ENCODE measurements at regions not wholly inside any gene's neighbourhood (a gene's known extent, or its start where the extent isn't known, plus 50 kb on each side); places are given as distances from the start of the nearest gene placed in this dataset.

GRCh38 chr1:56240400-56240799, 339.0 kb downstream of the PLPP3 start:
- Histone ChIP-seq H3K9me3 (replicated peaks in 1 of 2; ENCODE audit: control insufficient read depth in 1 of 2, insufficient read depth in 1 of 2, low read length in 2 of 2) (peaks cover 0 to 3% of the 10 kb centered on the region in 2 donors), H3K36me3 (replicated peaks in 1 of 2; ENCODE audit: control insufficient read depth in 1 of 2, insufficient read depth in 2 of 2, low read length in 2 of 2) (no peaks in the 10 kb centered on the region), H3K27ac (ENCODE audit: low read depth in 1 of 2, low read length in 2 of 2) (no peak overlapping the region), H2AFZ (ENCODE audit: insufficient read depth, low read depth, low read length, poor library complexity, severe bottlenecking) (no peak overlapping the region), H3K4me3 (replicated peaks in 1 of 3; ENCODE audit: low read depth in 2 of 3, low read length in 3 of 3) (no peak overlapping the region), H3K4me1 (ENCODE audit: control insufficient read depth in 1 of 2, insufficient read depth in 2 of 2, low read length in 2 of 2) (no peaks in the 10 kb centered on the region), H3K79me2 (ENCODE audit: insufficient read depth, low read length) (no peaks in the 10 kb centered on the region), H3K4me2 (replicated peaks; ENCODE audit: extremely low read depth, low read length, poor library complexity, severe bottlenecking) (no peak overlapping the region), H3K27me3 (ENCODE audit: control insufficient read depth in 2 of 2, insufficient read depth in 2 of 2, low read length in 2 of 2) (no peaks in the 10 kb centered on the region), H3K9ac (ENCODE audit: insufficient read depth, low read length, poor library complexity, severe bottlenecking) (no peak overlapping the region), H4K20me1 (ENCODE audit: insufficient read depth, low read length) (no peaks in the 10 kb centered on the region)
- H3K4me3 Mint-ChIP-seq: no peak overlapping the region
- no peaks in the 10 kb centered on the region for H3K4me1 Mint-ChIP-seq
- WGBS (ENCODE audit: insufficient coverage): no CpG with 5 or more reads among the region's 1 CpG
- intact Hi-C loops (cut with micrococcal nuclease): no loop called here
- DNase-seq: no peak
- TF ChIP-seq, protein P1, sequence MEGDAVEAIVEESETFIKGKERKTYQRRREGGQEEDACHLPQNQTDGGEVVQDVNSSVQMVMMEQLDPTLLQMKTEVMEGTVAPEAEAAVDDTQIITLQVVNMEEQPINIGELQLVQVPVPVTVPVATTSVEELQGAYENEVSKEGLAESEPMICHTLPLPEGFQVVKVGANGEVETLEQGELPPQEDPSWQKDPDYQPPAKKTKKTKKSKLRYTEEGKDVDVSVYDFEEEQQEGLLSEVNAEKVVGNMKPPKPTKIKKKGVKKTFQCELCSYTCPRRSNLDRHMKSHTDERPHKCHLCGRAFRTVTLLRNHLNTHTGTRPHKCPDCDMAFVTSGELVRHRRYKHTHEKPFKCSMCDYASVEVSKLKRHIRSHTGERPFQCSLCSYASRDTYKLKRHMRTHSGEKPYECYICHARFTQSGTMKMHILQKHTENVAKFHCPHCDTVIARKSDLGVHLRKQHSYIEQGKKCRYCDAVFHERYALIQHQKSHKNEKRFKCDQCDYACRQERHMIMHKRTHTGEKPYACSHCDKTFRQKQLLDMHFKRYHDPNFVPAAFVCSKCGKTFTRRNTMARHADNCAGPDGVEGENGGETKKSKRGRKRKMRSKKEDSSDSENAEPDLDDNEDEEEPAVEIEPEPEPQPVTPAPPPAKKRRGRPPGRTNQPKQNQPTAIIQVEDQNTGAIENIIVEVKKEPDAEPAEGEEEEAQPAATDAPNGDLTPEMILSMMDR (IDR thresholded peaks at IDR 0.05): no peak
- no peaks in the 10 kb centered on the region for H3K36me3 Mint-ChIP-seq
- no peak overlapping the region for H3K27ac Mint-ChIP-seq
- no peaks in the 10 kb centered on the region for H3K27me3 Mint-ChIP-seq (ENCODE audit: low read depth in 3 of 3)
- peaks cover 2 to 25% (median 20%) of the 10 kb centered on the region in 7 donors for H3K9me3 Mint-ChIP-seq

GRCh38 chr1:56237491-56238064, 341.8 kb downstream of the PLPP3 start:
- no peak overlapping the region for H3K4me3 ChIP-seq (replicated peaks in 1 of 3; ENCODE audit: low read depth in 2 of 3, low read length in 3 of 3)
- 93% methylated on average over 4 of the region's 4 CpGs for WGBS (ENCODE audit: insufficient coverage)
- no peak overlapping the region for H3K4me3 Mint-ChIP-seq
- H3K4me1 ChIP-seq (ENCODE audit: control insufficient read depth in 1 of 2, insufficient read depth in 2 of 2, low read length in 2 of 2): no peaks in the 10 kb centered on the region
- H2AFZ ChIP-seq (ENCODE audit: insufficient read depth, low read depth, low read length, poor library complexity, severe bottlenecking): no peak overlapping the region
- no peaks in the 10 kb centered on the region for H3K79me2 ChIP-seq (ENCODE audit: insufficient read depth, low read length)
- H3K4me2 ChIP-seq (replicated peaks; ENCODE audit: extremely low read depth, low read length, poor library complexity, severe bottlenecking): no peak overlapping the region
- H3K9me3 Mint-ChIP-seq: peaks cover 0 to 16% (median 13%) of the 10 kb centered on the region in 7 donors
- no peaks in the 10 kb centered on the region for H3K4me1 Mint-ChIP-seq
- H3K27me3 ChIP-seq (ENCODE audit: control insufficient read depth in 2 of 2, insufficient read depth in 2 of 2, low read length in 2 of 2): no peaks in the 10 kb centered on the region
- no peak overlapping the region for H3K9ac ChIP-seq (ENCODE audit: insufficient read depth, low read length, poor library complexity, severe bottlenecking)
- H3K27ac Mint-ChIP-seq: no peak overlapping the region
- no peaks in the 10 kb centered on the region for H3K36me3 ChIP-seq (replicated peaks in 1 of 2; ENCODE audit: control insufficient read depth in 1 of 2, insufficient read depth in 2 of 2, low read length in 2 of 2)
- H3K36me3 Mint-ChIP-seq: no peaks in the 10 kb centered on the region
- no peak overlapping the region for H3K27ac ChIP-seq (ENCODE audit: low read depth in 1 of 2, low read length in 2 of 2)
- H3K27me3 Mint-ChIP-seq (ENCODE audit: low read depth in 3 of 3): peaks cover 0 to 4% (median 1%) of the 10 kb centered on the region in 3 donors
- TF ChIP-seq, protein P1 (IDR thresholded peaks at IDR 0.05): no peak
- intact Hi-C loops (cut with micrococcal nuclease): no loop called here
- H3K9me3 ChIP-seq (replicated peaks in 1 of 2; ENCODE audit: control insufficient read depth in 1 of 2, insufficient read depth in 1 of 2, low read length in 2 of 2): peaks cover 0 to 3% of the 10 kb centered on the region in 2 donors
- DNase-seq: no peak
- no peaks in the 10 kb centered on the region for H4K20me1 ChIP-seq (ENCODE audit: insufficient read depth, low read length)

Data from CD14-positive monocyte (primary cell).